HCT116 (cell line): ENCODE measurements at regions not wholly inside any gene's neighbourhood (a gene's known extent, or its start where the extent isn't known, plus 50 kb on each side); places are given as distances from the start of the nearest gene placed in this dataset.

Source experiments
- ATAC-seq: fragments of 200-7000 bp; cut with Tn5 transposase; 2 replicates; pipeline ENCODE4 v1.9.1; 2020; ENCODE audit warnings: mild to moderate bottlenecking, moderate library complexity
- BruUV-seq: library from RNA; stranded (reverse); fragments of 400-500 nt; replicated peaks from 2 replicates; lab custom pipeline; 2021; lab: Mats Ljungman, UMichigan
- CTCF ChIA-PET: fragments of 300-600 bp; sonication (Branson Sonifier 250); formaldehyde crosslinking; loops from one replicate; lab custom pipeline; 2021; ENCODE audit warnings: antibody characterized with exemption; lab: Charles Lee
- POLR2A ChIA-PET: fragments of 300-600, 350-600 bp; sonication (Branson Sonifier 250); formaldehyde crosslinking; loops from one replicate; lab custom pipeline; 2021; ENCODE audit warnings: antibody characterized with exemption; lab: Charles Lee
- RAD21 ChIA-PET, 2 experiments: fragments of 300-600 bp; sonication (Branson Sonifier 250); formaldehyde crosslinking; loops; one replicate each; lab custom pipeline; 2023; ENCODE audit warnings: low total read pairs in 2 of 2; ENCODE audit not compliant: uncharacterized antibody in 2 of 2, unreplicated experiment in 2 of 2, low non-redundant PET in 1 of 2; lab: Charles Lee
- DNase-seq: peaks from one replicate; pipeline ENCODE4 v3.0.0-alpha.2; 2010; ENCODE audit warnings: low read depth, low spot score
- H2AFZ ChIP-seq: fragments of 200-600 bp; shearing (Covaris generic), sonication (generic); 2 replicates; pipeline ENCODE4 v1.6.1; 2017; ENCODE audit warnings: low read depth, mixed run types, mixed read lengths, antibody characterized with exemption, low read length; ENCODE audit not compliant: poor library complexity, severe bottlenecking
- H3K27ac ChIP-seq: 2 replicates; pipeline ENCODE4 v1.5.1; 2012; ENCODE audit warnings: low read depth, low read length
- H3K27me3 ChIP-seq: fragments of 200-600 bp; sonication (generic); 2 replicates; pipeline ENCODE4 v1.6.1; 2016; ENCODE audit warnings: mixed run types, low read length, mixed read lengths; ENCODE audit not compliant: insufficient read depth
- H3K36me3 ChIP-seq, 2 experiments: fragments of 200-500 bp in 1 of 2; fragments of 200-600 bp in 1 of 2; sonication (Bioruptor generic) in 1 of 2; sonication (generic) in 1 of 2; 2 replicates each; pipeline versions ENCODE4 v1.5.1 to v1.6.1; 2014 to 2016; ENCODE audit warnings: low read length in 2 of 2, inconsistent platforms in 1 of 2, mixed read lengths in 1 of 2, mixed run types in 1 of 2; ENCODE audit not compliant: insufficient read depth in 2 of 2, control insufficient read depth in 1 of 2
- H3K4me1 ChIP-seq, 2 experiments: fragments of 200-600 bp in 1 of 2; sonication (generic) in 1 of 2; 2 replicates each; pipeline versions ENCODE4 v1.5.1 to v1.6.1; 2012 to 2017; ENCODE audit warnings: low read length in 2 of 2, inconsistent platforms in 1 of 2, mild to moderate bottlenecking in 1 of 2, mixed read lengths in 1 of 2, mixed run types in 1 of 2, moderate library complexity in 1 of 2; ENCODE audit not compliant: insufficient read depth in 2 of 2, control insufficient read depth in 1 of 2
- H3K4me2 ChIP-seq: fragments of 200-600 bp; sonication (generic); 2 replicates; pipeline ENCODE4 v1.6.1; 2017; ENCODE audit warnings: mixed run types, low read length, mixed read lengths
- H3K4me3 ChIP-seq, 2 experiments: fragments of 200-600 bp in 1 of 2; sonication (generic) in 1 of 2; replicated peaks in 1 of 2; 2 replicates each; pipeline ENCODE4 v1.5.1; 2011 to 2016; ENCODE audit warnings: low read length in 2 of 2, control low read depth in 1 of 2, low read depth in 1 of 2, mild to moderate bottlenecking in 1 of 2, mixed read lengths in 1 of 2, mixed run types in 1 of 2
- H3K79me2 ChIP-seq: fragments of 200-600 bp; sonication (generic); 2 replicates; pipeline ENCODE4 v1.6.1; 2017; ENCODE audit warnings: mild to moderate bottlenecking, mixed run types, low read length, moderate library complexity, mixed read lengths; ENCODE audit not compliant: insufficient read depth
- H3K9ac ChIP-seq: fragments of 200-600 bp; sonication (generic); 2 replicates; pipeline ENCODE4 v1.6.1; 2016; ENCODE audit warnings: low read length, mixed read lengths
- H3K9me2 ChIP-seq: fragments of 200-600 bp; sonication (generic), shearing (Covaris generic); 2 replicates; pipeline ENCODE4 v1.6.1; 2017; ENCODE audit warnings: mixed run types, mild to moderate bottlenecking, moderate library complexity; ENCODE audit not compliant: insufficient read depth
- H3K9me3 ChIP-seq, 2 experiments: fragments of 200-500 bp in 1 of 2; fragments of 200-600 bp in 1 of 2; sonication (Bioruptor generic) in 1 of 2; sonication (generic) in 1 of 2; 2 replicates each; pipeline ENCODE4 v1.6.1; 2014 to 2017; ENCODE audit warnings: low read length in 2 of 2, mixed read lengths in 2 of 2, inconsistent platforms in 1 of 2, low read depth in 1 of 2, mild to moderate bottlenecking in 1 of 2, mixed run types in 1 of 2, moderate library complexity in 1 of 2; ENCODE audit not compliant: control insufficient read depth in 1 of 2, insufficient read depth in 1 of 2
- H4K20me1 ChIP-seq: fragments of 200-600 bp; sonication (generic), shearing (Covaris generic); 2 replicates; pipeline ENCODE4 v1.6.1; 2017; ENCODE audit warnings: mixed run types, mild to moderate bottlenecking, moderate library complexity; ENCODE audit not compliant: insufficient read depth
- CEBPB ChIP-seq: IDR thresholded peaks from 2 replicates; pipeline ENCODE4 v1.6.1; 2012; ENCODE audit warnings: low read depth
- EGR1 ChIP-seq: IDR thresholded peaks from 2 replicates; pipeline ENCODE4 v1.6.1; 2012; ENCODE audit warnings: low read depth
- EZH2 ChIP-seq: fragments of 200-600 bp; sonication (generic); IDR thresholded peaks from 2 replicates; pipeline ENCODE4 v1.6.1; 2017; ENCODE audit warnings: antibody characterized with exemption, mixed run types
- JUND ChIP-seq: IDR thresholded peaks from 2 replicates; pipeline ENCODE4 v1.6.1; 2012
- POLR2AphosphoS5 ChIP-seq: IDR thresholded peaks from 2 replicates; pipeline ENCODE4 v1.6.1; 2011; ENCODE audit warnings: mild to moderate bottlenecking, low read depth, low read length, moderate library complexity
- SRF ChIP-seq: IDR thresholded peaks from 2 replicates; pipeline ENCODE4 v1.6.1; 2012; ENCODE audit warnings: low read depth
- ZNF274 ChIP-seq: fragments of 200-500 bp; sonication (Bioruptor generic); IDR thresholded peaks from 2 replicates; pipeline ENCODE4 v1.6.1; 2014; ENCODE audit warnings: mild to moderate bottlenecking, low read depth, low read length, inconsistent platforms
- intact Hi-C: fragments of 100-400 bp; cut with micrococcal nuclease; formaldehyde crosslinking; loops from 2 replicates; pipeline ENCODE4 v1.10.0; 2022
- TF ChIP-seq, protein P1 (sequence below): IDR thresholded peaks from 2 replicates; pipeline ENCODE4 v1.6.1; 2012; ENCODE audit warnings: low read depth
- TF ChIP-seq, protein P2 (sequence below): IDR thresholded peaks from 2 replicates; pipeline ENCODE4 v1.6.1; 2012

DNA sequence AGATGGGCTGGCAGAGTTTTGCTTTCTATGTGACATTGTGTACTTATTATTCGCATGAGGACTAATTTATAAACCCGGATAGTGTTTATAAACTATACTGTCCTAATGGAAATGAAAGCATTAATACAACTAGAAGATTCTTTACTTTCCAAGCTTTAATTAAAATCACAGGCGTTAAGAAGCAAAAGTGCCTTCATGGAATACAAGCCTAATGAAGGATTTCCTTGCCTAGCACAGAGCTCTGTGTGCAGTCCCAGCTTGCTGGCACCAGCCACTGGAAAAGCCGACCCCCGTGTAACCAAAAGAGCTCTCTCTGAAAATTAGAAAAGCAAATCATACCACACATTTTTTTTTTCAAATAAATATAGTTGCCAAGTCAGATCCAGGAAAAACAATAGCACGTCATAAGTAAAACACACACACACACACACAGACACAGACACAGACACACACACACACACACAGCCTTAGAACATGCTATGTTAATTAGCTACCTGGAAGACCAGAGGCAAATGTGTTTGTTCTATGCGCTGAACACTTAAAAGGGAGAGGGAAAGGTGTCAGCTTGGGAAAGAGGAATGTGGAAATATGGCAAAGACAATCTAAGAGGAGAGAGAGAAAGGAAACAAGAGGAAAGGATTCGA, 1084.2 kb downstream of the TUSC7 start:
- Histone ChIP-seq H3K4me3 (no peak overlapping the region), H3K27me3 (peaks cover 16% of the 10 kb centered on the region), H3K9me2 (no peaks in the 10 kb centered on the region), H3K4me1 (no peaks in the 10 kb centered on the region), H3K9ac (no peak overlapping the region), H3K27ac (no peak overlapping the region), H3K9me3 (no peaks in the 10 kb centered on the region), H2AFZ (no peak overlapping the region), H3K79me2 (no peaks in the 10 kb centered on the region), H3K4me2 (no peak overlapping the region), H4K20me1 (no peaks in the 10 kb centered on the region), H3K36me3 (no peaks in the 10 kb centered on the region)
- ChIA-PET POLR2A (no interaction called here), CTCF (no interaction called here), RAD21 (no interaction called here)
- no TSS peak for BruUV-seq
- intact Hi-C loops: no loop called here
- DNase-seq (no peak), ATAC-seq (no peak)
- TF ChIP-seq JUND (no peak), POLR2AphosphoS5 (no peak), SRF (no peak), EZH2 (no peak), ZNF274 (no peak), EGR1 (no peak), CEBPB (no peak)
- TF ChIP-seq, protein P1, sequence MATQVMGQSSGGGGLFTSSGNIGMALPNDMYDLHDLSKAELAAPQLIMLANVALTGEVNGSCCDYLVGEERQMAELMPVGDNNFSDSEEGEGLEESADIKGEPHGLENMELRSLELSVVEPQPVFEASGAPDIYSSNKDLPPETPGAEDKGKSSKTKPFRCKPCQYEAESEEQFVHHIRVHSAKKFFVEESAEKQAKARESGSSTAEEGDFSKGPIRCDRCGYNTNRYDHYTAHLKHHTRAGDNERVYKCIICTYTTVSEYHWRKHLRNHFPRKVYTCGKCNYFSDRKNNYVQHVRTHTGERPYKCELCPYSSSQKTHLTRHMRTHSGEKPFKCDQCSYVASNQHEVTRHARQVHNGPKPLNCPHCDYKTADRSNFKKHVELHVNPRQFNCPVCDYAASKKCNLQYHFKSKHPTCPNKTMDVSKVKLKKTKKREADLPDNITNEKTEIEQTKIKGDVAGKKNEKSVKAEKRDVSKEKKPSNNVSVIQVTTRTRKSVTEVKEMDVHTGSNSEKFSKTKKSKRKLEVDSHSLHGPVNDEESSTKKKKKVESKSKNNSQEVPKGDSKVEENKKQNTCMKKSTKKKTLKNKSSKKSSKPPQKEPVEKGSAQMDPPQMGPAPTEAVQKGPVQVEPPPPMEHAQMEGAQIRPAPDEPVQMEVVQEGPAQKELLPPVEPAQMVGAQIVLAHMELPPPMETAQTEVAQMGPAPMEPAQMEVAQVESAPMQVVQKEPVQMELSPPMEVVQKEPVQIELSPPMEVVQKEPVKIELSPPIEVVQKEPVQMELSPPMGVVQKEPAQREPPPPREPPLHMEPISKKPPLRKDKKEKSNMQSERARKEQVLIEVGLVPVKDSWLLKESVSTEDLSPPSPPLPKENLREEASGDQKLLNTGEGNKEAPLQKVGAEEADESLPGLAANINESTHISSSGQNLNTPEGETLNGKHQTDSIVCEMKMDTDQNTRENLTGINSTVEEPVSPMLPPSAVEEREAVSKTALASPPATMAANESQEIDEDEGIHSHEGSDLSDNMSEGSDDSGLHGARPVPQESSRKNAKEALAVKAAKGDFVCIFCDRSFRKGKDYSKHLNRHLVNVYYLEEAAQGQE: no peak
- TF ChIP-seq, protein P2, sequence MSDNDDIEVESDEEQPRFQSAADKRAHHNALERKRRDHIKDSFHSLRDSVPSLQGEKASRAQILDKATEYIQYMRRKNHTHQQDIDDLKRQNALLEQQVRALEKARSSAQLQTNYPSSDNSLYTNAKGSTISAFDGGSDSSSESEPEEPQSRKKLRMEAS: no peak
